Endothelial cell of umbilical vein (primary cell): ENCODE measurements at regions not wholly inside any gene's neighbourhood (a gene's known extent, or its start where the extent isn't known, plus 50 kb on each side); places are given as distances from the start of the nearest gene placed in this dataset.

Experiments used
- BruUV-seq: library from RNA; stranded (reverse); fragments of 400-500 nt; replicated peaks from 2 replicates; lab custom pipeline; 2021; lab: Mats Ljungman, UMichigan
- CTCF ChIA-PET: fragments of 300-600, 350-600 bp; sonication (Branson Sonifier 250); formaldehyde crosslinking; loops from one replicate; lab custom pipeline; 2021; ENCODE audit warnings: antibody characterized with exemption, inconsistent platforms; lab: Charles Lee
- POLR2A ChIA-PET: fragments of 300-600, 350-600 bp; sonication (Branson Sonifier 250); formaldehyde crosslinking; loops from one replicate; lab custom pipeline; 2021; ENCODE audit warnings: antibody characterized with exemption, inconsistent platforms; lab: Charles Lee
- DNase-seq: peaks from one replicate; pipeline ENCODE4 v3.0.0-alpha.2; 2011; ENCODE audit warnings: low read depth, low spot score
- FAIRE-seq: peaks from 2 replicates; lab custom pipeline; 2011; peaks lifted over from hg19 to GRCh38; lab: Jason Lieb, UNC
- H2AFZ ChIP-seq: 2 replicates; pipeline ENCODE4 v1.6.0; 2012; ENCODE audit warnings: low read depth, low read length, control low read depth, inconsistent platforms
- H3K27ac ChIP-seq: 2 replicates; pipeline ENCODE4 v1.5.1; 2011; ENCODE audit warnings: low read depth, mild to moderate bottlenecking, control low read depth, low read length, moderate library complexity; ENCODE audit not compliant: insufficient read depth
- H3K27me3 ChIP-seq, 2 experiments: 2 replicates each; pipeline versions ENCODE4 v1.6.0 to v1.6.1; 2011; ENCODE audit warnings: low read length in 2 of 2, mixed read lengths in 1 of 2; ENCODE audit not compliant: control insufficient read depth in 2 of 2, insufficient read depth in 2 of 2
- H3K36me3 ChIP-seq, 2 experiments: 2 replicates in 1 of 2; 3 replicates in 1 of 2; pipeline ENCODE4 v1.5.1; 2011; ENCODE audit warnings: low read length in 2 of 2, mild to moderate bottlenecking in 1 of 2, moderate library complexity in 1 of 2; ENCODE audit not compliant: control insufficient read depth in 2 of 2, insufficient read depth in 2 of 2; ENCODE audit errors: extremely low read depth in 1 of 2
- H3K4me1 ChIP-seq: 3 replicates; pipeline ENCODE4 v1.5.1; 2011; ENCODE audit warnings: mild to moderate bottlenecking, low read length; ENCODE audit not compliant: control insufficient read depth, insufficient read depth; ENCODE audit errors: extremely low read depth
- H3K4me2 ChIP-seq: 2 replicates; pipeline ENCODE4 v1.6.1; 2011; ENCODE audit warnings: low read length, control low read depth, mixed read lengths; ENCODE audit not compliant: insufficient read depth
- H3K4me3 ChIP-seq, 3 experiments: fragments of 200-600 bp in 1 of 3; sonication (generic), shearing (Covaris generic) in 1 of 3; replicated peaks in 1 of 3; 2 replicates each; pipeline ENCODE4 v1.5.1; 2011 to 2016; ENCODE audit warnings: control low read depth in 3 of 3, low read length in 3 of 3, mild to moderate bottlenecking in 2 of 3, inconsistent platforms in 1 of 3, low read depth in 1 of 3, moderate library complexity in 1 of 3; ENCODE audit not compliant: insufficient read depth in 1 of 3
- H3K79me2 ChIP-seq: 2 replicates; pipeline ENCODE4 v1.6.0; 2012; ENCODE audit warnings: low read length, inconsistent platforms; ENCODE audit not compliant: control insufficient read depth, insufficient read depth
- H3K9ac ChIP-seq: replicated peaks from 2 replicates; pipeline ENCODE3; 2011; ENCODE audit warnings: low read length, control low read depth; ENCODE audit not compliant: insufficient read depth; ENCODE audit errors: extremely low read depth
- H3K9me1 ChIP-seq: replicated peaks from 3 replicates; pipeline ENCODE4 v1.6.0; 2011; ENCODE audit warnings: mild to moderate bottlenecking, low read length; ENCODE audit not compliant: control insufficient read depth, insufficient read depth; ENCODE audit errors: extremely low read depth
- H3K9me3 ChIP-seq: replicated peaks from 2 replicates; pipeline ENCODE4 v1.5.1; 2012; ENCODE audit warnings: low read length, inconsistent platforms; ENCODE audit not compliant: control insufficient read depth, insufficient read depth
- H4K20me1 ChIP-seq: replicated peaks from 2 replicates; pipeline ENCODE3; 2011; ENCODE audit warnings: mild to moderate bottlenecking, low read length; ENCODE audit not compliant: control insufficient read depth, insufficient read depth; ENCODE audit errors: extremely low read depth
- EZH2 ChIP-seq: IDR thresholded peaks from 2 replicates; pipeline ENCODE4 v1.6.1; 2012; ENCODE audit warnings: borderline replicate concordance, low read depth, mild to moderate bottlenecking, moderate library complexity, low read length, inconsistent platforms; ENCODE audit not compliant: severe bottlenecking
- FOS ChIP-seq: IDR thresholded peaks from 2 replicates; pipeline ENCODE4 v1.6.1; 2011; ENCODE audit warnings: mild to moderate bottlenecking, low read length, moderate library complexity, borderline replicate concordance; ENCODE audit not compliant: insufficient read depth
- GATA2 ChIP-seq: IDR thresholded peaks from 2 replicates; pipeline ENCODE4 v1.7.0; 2011; ENCODE audit warnings: low read depth, mild to moderate bottlenecking, moderate library complexity, mixed read lengths, low read length; ENCODE audit not compliant: insufficient read length, insufficient read depth
- JUN ChIP-seq: IDR thresholded peaks from 2 replicates; pipeline ENCODE4 v1.6.1; 2011; ENCODE audit warnings: borderline replicate concordance, low read depth; ENCODE audit not compliant: insufficient read length, insufficient read depth
- MYC ChIP-seq: IDR thresholded peaks from one replicate; pipeline ENCODE4 v1.6.1; 2011; ENCODE audit warnings: mild to moderate bottlenecking, low read depth, low read length
- POLR2A ChIP-seq: IDR thresholded peaks from 2 replicates; pipeline ENCODE4 v1.6.1; 2012; ENCODE audit warnings: low read depth, mild to moderate bottlenecking, control low read depth, low read length
- POLR2AphosphoS5 ChIP-seq: IDR thresholded peaks from 2 replicates; pipeline ENCODE4 v1.6.1; 2012; ENCODE audit warnings: low read depth, mild to moderate bottlenecking, control low read depth, low read length, moderate library complexity; ENCODE audit not compliant: insufficient read depth
- dilution Hi-C: fragments of 300-500 bp; cut with MboI; formaldehyde crosslinking; loops from one replicate; pipeline ENCODE4 v1.15.0; 2019; ENCODE audit warnings: low sequenced_read_pairs; ENCODE audit not compliant: extremely low pct_ligation_motif_present
- intact Hi-C: fragments of 100-400 bp; cut with micrococcal nuclease; formaldehyde crosslinking; loops from one replicate; pipeline ENCODE4 v1.10.0; 2022
- TF ChIP-seq, protein P1 (sequence below), 2 donors: IDR thresholded peaks; 1 replicate in 1 of 2; 2 replicates in 1 of 2; pipeline ENCODE4 v1.5.1; 2011; ENCODE audit warnings: low read length in 2 of 2, mild to moderate bottlenecking in 2 of 2, moderate library complexity in 2 of 2, control low read depth in 1 of 2, inconsistent platforms in 1 of 2, low read depth in 1 of 2; ENCODE audit not compliant: insufficient read depth in 1 of 2; ENCODE audit errors: extremely low read depth in 1 of 2
- TF ChIP-seq, protein P2 (sequence below): IDR thresholded peaks from 2 replicates; pipeline ENCODE4 v1.6.1; 2011; ENCODE audit not compliant: insufficient read depth, insufficient read length

DNA sequence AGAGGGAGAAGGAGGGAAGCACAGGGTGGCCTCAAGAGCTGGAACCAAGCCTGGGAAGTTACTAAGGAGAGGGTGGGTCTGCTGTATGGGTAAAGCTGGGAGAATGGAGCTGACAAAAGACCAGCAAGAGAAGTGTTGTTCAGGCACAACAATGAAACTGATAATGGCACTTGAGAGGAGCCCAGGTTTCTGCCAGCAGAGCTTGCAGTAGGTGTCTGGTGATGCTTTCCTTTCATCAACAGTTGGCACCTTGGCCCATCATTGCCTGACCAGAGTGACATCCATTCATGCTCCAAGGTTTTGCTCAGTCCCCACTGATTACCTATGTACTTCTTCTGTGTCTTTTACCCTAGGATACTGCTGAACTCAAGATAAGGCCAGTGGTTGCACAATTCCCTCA is 92.9 kb upstream of the CXCR4 start:
- Histone ChIP-seq H3K4me3 (no peak overlapping the region), H3K4me2 (no peak overlapping the region), H2AFZ (no peak overlapping the region), H3K4me1 (no peaks in the 10 kb centered on the region), H4K20me1 (no peaks in the 10 kb centered on the region), H3K9ac (no peak overlapping the region), H3K27me3 (no peaks in the 10 kb centered on the region), H3K36me3 (no peaks in the 10 kb centered on the region), H3K9me3 (no peaks in the 10 kb centered on the region), H3K27ac (no peak overlapping the region), H3K79me2 (no peaks in the 10 kb centered on the region), H3K9me1 (no peaks in the 10 kb centered on the region)
- dilution Hi-C loops (no loop called here), intact Hi-C loops (no loop called here)
- no peak for DNase-seq
- POLR2A ChIA-PET, result no interaction called here
- TF ChIP-seq POLR2AphosphoS5 (no peak), JUN (no peak), POLR2A (no peak), FOS (no peak), GATA2 (no peak), MYC (no peak), EZH2 (no peak)
- TF ChIP-seq, protein P1, sequence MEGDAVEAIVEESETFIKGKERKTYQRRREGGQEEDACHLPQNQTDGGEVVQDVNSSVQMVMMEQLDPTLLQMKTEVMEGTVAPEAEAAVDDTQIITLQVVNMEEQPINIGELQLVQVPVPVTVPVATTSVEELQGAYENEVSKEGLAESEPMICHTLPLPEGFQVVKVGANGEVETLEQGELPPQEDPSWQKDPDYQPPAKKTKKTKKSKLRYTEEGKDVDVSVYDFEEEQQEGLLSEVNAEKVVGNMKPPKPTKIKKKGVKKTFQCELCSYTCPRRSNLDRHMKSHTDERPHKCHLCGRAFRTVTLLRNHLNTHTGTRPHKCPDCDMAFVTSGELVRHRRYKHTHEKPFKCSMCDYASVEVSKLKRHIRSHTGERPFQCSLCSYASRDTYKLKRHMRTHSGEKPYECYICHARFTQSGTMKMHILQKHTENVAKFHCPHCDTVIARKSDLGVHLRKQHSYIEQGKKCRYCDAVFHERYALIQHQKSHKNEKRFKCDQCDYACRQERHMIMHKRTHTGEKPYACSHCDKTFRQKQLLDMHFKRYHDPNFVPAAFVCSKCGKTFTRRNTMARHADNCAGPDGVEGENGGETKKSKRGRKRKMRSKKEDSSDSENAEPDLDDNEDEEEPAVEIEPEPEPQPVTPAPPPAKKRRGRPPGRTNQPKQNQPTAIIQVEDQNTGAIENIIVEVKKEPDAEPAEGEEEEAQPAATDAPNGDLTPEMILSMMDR (IDR thresholded peaks at IDR 0.05; ENCODE audit: extremely low read depth in 1 of 2, insufficient read depth in 1 of 2, low read depth in 1 of 2, low read length in 2 of 2), result no peak
- TF ChIP-seq, protein P2, sequence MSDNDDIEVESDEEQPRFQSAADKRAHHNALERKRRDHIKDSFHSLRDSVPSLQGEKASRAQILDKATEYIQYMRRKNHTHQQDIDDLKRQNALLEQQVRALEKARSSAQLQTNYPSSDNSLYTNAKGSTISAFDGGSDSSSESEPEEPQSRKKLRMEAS, result no peak
- BruUV-seq, result no TSS peak
- no peak for FAIRE-seq
- CTCF ChIA-PET, result no interaction called here
